GM23338 (cell line): ENCODE measurements at regions not wholly inside any gene's neighbourhood (a gene's known extent, or its start where the extent isn't known, plus 50 kb on each side); places are given as distances from the start of the nearest gene placed in this dataset.

Experiments
- ATAC-seq: fragments of 200-7000 bp; cut with Tn5 transposase; 3 replicates; pipeline ENCODE4 v1.9.1; 2020
- DNase-seq: peaks from one replicate; pipeline ENCODE4 v3.0.0-alpha.2; 2015; ENCODE audit warnings: low spot score
- H2AFZ ChIP-seq: fragments of 200-600 bp; sonication (generic); 2 replicates; pipeline ENCODE4 v1.8.0; 2016; ENCODE audit warnings: antibody characterized with exemption, mild to moderate bottlenecking, moderate library complexity
- H3F3A ChIP-seq: fragments of 200-600 bp; sonication (generic); replicated peaks from 2 replicates; pipeline ENCODE4 v1.8.0; 2017; ENCODE audit warnings: antibody characterized with exemption, mixed run types, low read depth
- H3K27ac ChIP-seq: fragments of 200-600 bp; sonication (generic); 2 replicates; pipeline ENCODE4 v1.6.1; 2016; ENCODE audit warnings: low read depth
- H3K27me3 ChIP-seq: fragments of 200-600 bp; sonication (generic); 2 replicates; pipeline ENCODE4 v1.8.0; 2016; ENCODE audit warnings: mild to moderate bottlenecking, mixed run types, moderate library complexity; ENCODE audit not compliant: insufficient read depth
- H3K36me3 ChIP-seq: fragments of 200-600 bp; sonication (generic); 2 replicates; pipeline ENCODE4 v1.8.0; 2016; ENCODE audit warnings: mild to moderate bottlenecking; ENCODE audit not compliant: insufficient read depth
- H3K4me1 ChIP-seq: fragments of 200-600 bp; sonication (generic); 2 replicates; pipeline ENCODE4 v1.8.0; 2016; ENCODE audit warnings: mild to moderate bottlenecking, moderate library complexity; ENCODE audit not compliant: insufficient read depth
- H3K4me2 ChIP-seq: fragments of 200-600 bp; sonication (generic); 2 replicates; pipeline ENCODE4 v1.7.1; 2017; ENCODE audit warnings: mixed run types
- H3K4me3 ChIP-seq: fragments of 200-600 bp; sonication (generic); 2 replicates; pipeline ENCODE4 v1.6.1; 2016; ENCODE audit warnings: mixed run types
- H3K79me2 ChIP-seq: fragments of 200-600 bp; sonication (generic); replicated peaks from 2 replicates; pipeline ENCODE4 v1.8.0; 2017; ENCODE audit warnings: mild to moderate bottlenecking; ENCODE audit not compliant: insufficient read depth
- H3K9me2 ChIP-seq: fragments of 200-600 bp; sonication (generic); 2 replicates; pipeline ENCODE4 v1.8.0; 2017; ENCODE audit not compliant: insufficient read depth
- H4K20me1 ChIP-seq: fragments of 200-600 bp; sonication (generic); replicated peaks from 2 replicates; pipeline ENCODE4 v1.8.0; 2017; ENCODE audit warnings: mild to moderate bottlenecking; ENCODE audit not compliant: insufficient read depth
- H3K27ac Mint-ChIP-seq: 2 replicates; pipeline ENCODE4 v1.8.0; 2020; ENCODE audit warnings: inconsistent platforms, mild to moderate bottlenecking, moderate library complexity, mixed read lengths
- H3K27me3 Mint-ChIP-seq: 3 replicates; pipeline ENCODE4 v1.8.0; 2022; ENCODE audit warnings: low read depth, mild to moderate bottlenecking, moderate library complexity, mixed read lengths, inconsistent platforms; ENCODE audit not compliant: insufficient read depth, poor library complexity
- H3K36me3 Mint-ChIP-seq: 3 replicates; pipeline ENCODE4 v1.8.0; 2021; ENCODE audit warnings: low read depth, mild to moderate bottlenecking, inconsistent platforms, moderate library complexity, mixed read lengths
- H3K4me1 Mint-ChIP-seq: 3 replicates; pipeline ENCODE4 v1.8.0; 2020; ENCODE audit warnings: mild to moderate bottlenecking, inconsistent platforms, mixed read lengths
- H3K4me3 Mint-ChIP-seq: 3 replicates; pipeline ENCODE4 v1.8.0; 2021; ENCODE audit warnings: moderate library complexity, mild to moderate bottlenecking, inconsistent platforms, mixed read lengths
- H3K9me3 Mint-ChIP-seq: 3 replicates; pipeline ENCODE4 v1.8.0; 2020; ENCODE audit warnings: moderate library complexity, mild to moderate bottlenecking, inconsistent platforms, mixed read lengths
- CREB1 ChIP-seq: fragments of 250-450 bp; sonication (Bioruptor Pico); IDR thresholded peaks from 2 replicates; pipeline ENCODE4 v1.5.0; 2020; ENCODE audit warnings: low read depth, mild to moderate bottlenecking, moderate library complexity
- CTCF ChIP-seq, 2 experiments: fragments of 200-600 bp in 1 of 2; sonication (generic) in 1 of 2; conservative IDR thresholded peaks; 2 replicates each; pipeline versions ENCODE4 v1.5.1 to v1.6.1; 2016 to 2017; ENCODE audit warnings: antibody characterized with exemption in 2 of 2, low read depth in 2 of 2, mild to moderate bottlenecking in 2 of 2, moderate library complexity in 1 of 2
- EZH2 ChIP-seq: fragments of 200-600 bp; sonication (generic); IDR thresholded peaks from one replicate; pipeline ENCODE4 v1.8.0; 2017; ENCODE audit warnings: antibody characterized with exemption, mild to moderate bottlenecking, low read depth; ENCODE audit not compliant: unreplicated experiment
- EZH2phosphoT487 ChIP-seq: fragments of 200-600 bp; sonication (generic); IDR thresholded peaks from one replicate; pipeline ENCODE4 v1.8.1; 2018; ENCODE audit warnings: antibody characterized with exemption; ENCODE audit not compliant: unreplicated experiment
- JUNB ChIP-seq: IDR thresholded peaks from one replicate; pipeline ENCODE4 v1.6.1; 2016; ENCODE audit warnings: antibody characterized with exemption; ENCODE audit not compliant: unreplicated experiment
- NANOG ChIP-seq: IDR thresholded peaks from 2 replicates; pipeline ENCODE4 v1.6.1; 2016; ENCODE audit warnings: antibody characterized with exemption, borderline replicate concordance
- POLR2AphosphoS5 ChIP-seq: IDR thresholded peaks from 2 replicates; pipeline ENCODE4 v1.6.1; 2016; ENCODE audit warnings: antibody characterized with exemption, low read depth
- STAT1 ChIP-seq: IDR thresholded peaks from one replicate; pipeline ENCODE4 v1.6.1; 2016; ENCODE audit warnings: antibody characterized with exemption; ENCODE audit not compliant: unreplicated experiment
- ZNF114 ChIP-seq: fragments of 250-450 bp; sonication (Bioruptor Pico); IDR thresholded peaks from 2 replicates; pipeline ENCODE4 v1.5.0; 2020; ENCODE audit warnings: mild to moderate bottlenecking, moderate library complexity
- ZNF331 ChIP-seq: fragments of 250-450 bp; sonication (Bioruptor Pico); IDR thresholded peaks from 2 replicates; pipeline ENCODE4 v1.5.0; 2020; ENCODE audit warnings: low read depth, mild to moderate bottlenecking, moderate library complexity
- TF ChIP-seq, protein P1 (sequence below): IDR thresholded peaks from one replicate; pipeline ENCODE4 v1.6.1; 2018; ENCODE audit warnings: antibody characterized with exemption; ENCODE audit not compliant: unreplicated experiment

GRCh38 chr5:52063186-52063585, 679.9 kb downstream of the ISL1 start:
- no peaks in the 10 kb centered on the region; the same call in 1 of the 2 replicates for H3K36me3 ChIP-seq
- H3K27ac ChIP-seq, result no peak overlapping the region
- H3K9me3 Mint-ChIP-seq, result no peaks in the 10 kb centered on the region
- no peak overlapping the region for H3K4me3 Mint-ChIP-seq
- H2AFZ ChIP-seq, result no peak overlapping the region
- H4K20me1 ChIP-seq, result no peaks in the 10 kb centered on the region
- no peak overlapping the region for H3K27ac Mint-ChIP-seq
- H3K36me3 Mint-ChIP-seq, result peaks cover 3% of the 10 kb centered on the region; the same call in 1 of the 3 replicates
- H3K4me3 ChIP-seq, result no peak overlapping the region
- TF ChIP-seq, protein P1, sequence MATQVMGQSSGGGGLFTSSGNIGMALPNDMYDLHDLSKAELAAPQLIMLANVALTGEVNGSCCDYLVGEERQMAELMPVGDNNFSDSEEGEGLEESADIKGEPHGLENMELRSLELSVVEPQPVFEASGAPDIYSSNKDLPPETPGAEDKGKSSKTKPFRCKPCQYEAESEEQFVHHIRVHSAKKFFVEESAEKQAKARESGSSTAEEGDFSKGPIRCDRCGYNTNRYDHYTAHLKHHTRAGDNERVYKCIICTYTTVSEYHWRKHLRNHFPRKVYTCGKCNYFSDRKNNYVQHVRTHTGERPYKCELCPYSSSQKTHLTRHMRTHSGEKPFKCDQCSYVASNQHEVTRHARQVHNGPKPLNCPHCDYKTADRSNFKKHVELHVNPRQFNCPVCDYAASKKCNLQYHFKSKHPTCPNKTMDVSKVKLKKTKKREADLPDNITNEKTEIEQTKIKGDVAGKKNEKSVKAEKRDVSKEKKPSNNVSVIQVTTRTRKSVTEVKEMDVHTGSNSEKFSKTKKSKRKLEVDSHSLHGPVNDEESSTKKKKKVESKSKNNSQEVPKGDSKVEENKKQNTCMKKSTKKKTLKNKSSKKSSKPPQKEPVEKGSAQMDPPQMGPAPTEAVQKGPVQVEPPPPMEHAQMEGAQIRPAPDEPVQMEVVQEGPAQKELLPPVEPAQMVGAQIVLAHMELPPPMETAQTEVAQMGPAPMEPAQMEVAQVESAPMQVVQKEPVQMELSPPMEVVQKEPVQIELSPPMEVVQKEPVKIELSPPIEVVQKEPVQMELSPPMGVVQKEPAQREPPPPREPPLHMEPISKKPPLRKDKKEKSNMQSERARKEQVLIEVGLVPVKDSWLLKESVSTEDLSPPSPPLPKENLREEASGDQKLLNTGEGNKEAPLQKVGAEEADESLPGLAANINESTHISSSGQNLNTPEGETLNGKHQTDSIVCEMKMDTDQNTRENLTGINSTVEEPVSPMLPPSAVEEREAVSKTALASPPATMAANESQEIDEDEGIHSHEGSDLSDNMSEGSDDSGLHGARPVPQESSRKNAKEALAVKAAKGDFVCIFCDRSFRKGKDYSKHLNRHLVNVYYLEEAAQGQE, result no peak
- TF ChIP-seq ZNF114 (CRISPR knock-in tag) (no peak), STAT1 (no peak), CREB1 (no peak), EZH2phosphoT487 (no peak), JUNB (no peak), CTCF (conservative IDR thresholded peaks at IDR 0.05; ENCODE audit: low read depth in 2 of 2) (no peak), POLR2AphosphoS5 (no peak), ZNF331 (CRISPR knock-in tag) (no peak)
- peaks cover 11% of the 10 kb centered on the region for H3K9me2 ChIP-seq
- no peaks in the 10 kb centered on the region for H3K4me1 Mint-ChIP-seq
- no peak overlapping the region for H3K4me2 ChIP-seq
- no peaks in the 10 kb centered on the region for H3K27me3 ChIP-seq
- no peaks in the 10 kb centered on the region for H3K79me2 ChIP-seq
- ATAC-seq, result no peak
- DNase-seq, result no peak
- H3K4me1 ChIP-seq, result no peaks in the 10 kb centered on the region
- H3K27me3 Mint-ChIP-seq, result no peaks in the 10 kb centered on the region
- no peaks in the 10 kb centered on the region for H3F3A ChIP-seq

GRCh38 chr5:52065182-52065581, 681.9 kb downstream of the ISL1 start:
- Histone ChIP-seq H4K20me1 (no peaks in the 10 kb centered on the region), H3K4me2 (no peak overlapping the region), H3K9me2 (peaks cover 14% of the 10 kb centered on the region), H3K36me3 (no peaks in the 10 kb centered on the region; the same call in 1 of the 2 replicates), H3K27ac (no peak overlapping the region), H2AFZ (no peak overlapping the region), H3K4me3 (no peak overlapping the region), H3F3A (no peaks in the 10 kb centered on the region), H3K27me3 (no peaks in the 10 kb centered on the region), H3K4me1 (no peaks in the 10 kb centered on the region), H3K79me2 (no peaks in the 10 kb centered on the region)
- no peak for TF ChIP-seq CTCF (conservative IDR thresholded peaks at IDR 0.05; ENCODE audit: low read depth in 2 of 2)
- no peak for TF ChIP-seq JUNB
- no peak for TF ChIP-seq ZNF114 (CRISPR knock-in tag)
- no peak for TF ChIP-seq POLR2AphosphoS5
- TF ChIP-seq NANOG, result no peak
- TF ChIP-seq EZH2, result no peak
- TF ChIP-seq ZNF331 (CRISPR knock-in tag), result no peak
- ATAC-seq (no peak), DNase-seq (no peak)
- Mint-ChIP-seq H3K27ac (no peak overlapping the region), H3K4me1 (no peaks in the 10 kb centered on the region), H3K4me3 (no peak overlapping the region), H3K27me3 (no peaks in the 10 kb centered on the region), H3K36me3 (0 out of 3 replicates have a peak, but pooled peaks cover 3% of the 10 kb centered on the region), H3K9me3 (no peaks in the 10 kb centered on the region)
